BE2C (cell line): ENCODE measurements at regions not wholly inside any gene's neighbourhood (a gene's known extent, or its start where the extent isn't known, plus 50 kb on each side); places are given as distances from the start of the nearest gene placed in this dataset.

ENCODE experiments used
- DNase-seq: peaks from one replicate; pipeline ENCODE4 v3.0.0-alpha.2; 2020
- H3K27me3 ChIP-seq: fragments of 250-450 bp; sonication (Bioruptor Pico); 2 replicates; pipeline ENCODE4 v1.5.1; 2020; ENCODE audit warnings: mild to moderate bottlenecking
- H3K36me3 ChIP-seq: fragments of 250-450 bp; sonication (Bioruptor Pico); 2 replicates; pipeline ENCODE4 v1.5.1; 2020; ENCODE audit warnings: mild to moderate bottlenecking
- H3K4me1 ChIP-seq: fragments of 250-450 bp; sonication (Bioruptor Pico); 2 replicates; pipeline ENCODE4 v1.5.1; 2020
- H3K4me3 ChIP-seq: 2 replicates; pipeline ENCODE4 v1.5.1; 2011; ENCODE audit warnings: low read depth, low read length
- H3K9me3 ChIP-seq: fragments of 250-450 bp; sonication (Bioruptor Pico); 2 replicates; pipeline ENCODE4 v1.5.1; 2020
- TF ChIP-seq, protein P1 (sequence below): IDR thresholded peaks from 2 replicates; pipeline ENCODE4 v1.5.1; 2012; ENCODE audit warnings: mild to moderate bottlenecking, low read depth, low read length

DNA sequence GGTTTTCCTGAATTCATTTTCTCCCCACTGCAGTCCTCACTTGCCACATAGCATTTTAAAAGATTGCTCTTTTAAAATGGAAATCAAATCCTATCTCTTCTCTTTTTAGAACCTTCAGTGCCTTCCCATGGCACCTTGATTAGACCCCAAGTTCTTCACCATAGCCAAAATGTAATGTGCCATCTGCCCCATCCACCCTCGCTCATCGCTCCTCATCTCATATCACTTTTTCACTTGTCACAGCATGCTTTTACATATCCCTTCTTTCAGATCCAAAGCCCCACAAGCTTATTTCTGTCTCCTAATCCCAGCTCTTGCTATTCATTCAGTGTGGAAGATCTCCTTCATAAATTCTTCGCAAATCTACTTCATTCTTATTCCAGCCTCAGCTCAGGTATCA is 161.7 kb downstream of the CD47 start:
- no peaks in the 10 kb centered on the region for H3K36me3 ChIP-seq
- TF ChIP-seq, protein P1, sequence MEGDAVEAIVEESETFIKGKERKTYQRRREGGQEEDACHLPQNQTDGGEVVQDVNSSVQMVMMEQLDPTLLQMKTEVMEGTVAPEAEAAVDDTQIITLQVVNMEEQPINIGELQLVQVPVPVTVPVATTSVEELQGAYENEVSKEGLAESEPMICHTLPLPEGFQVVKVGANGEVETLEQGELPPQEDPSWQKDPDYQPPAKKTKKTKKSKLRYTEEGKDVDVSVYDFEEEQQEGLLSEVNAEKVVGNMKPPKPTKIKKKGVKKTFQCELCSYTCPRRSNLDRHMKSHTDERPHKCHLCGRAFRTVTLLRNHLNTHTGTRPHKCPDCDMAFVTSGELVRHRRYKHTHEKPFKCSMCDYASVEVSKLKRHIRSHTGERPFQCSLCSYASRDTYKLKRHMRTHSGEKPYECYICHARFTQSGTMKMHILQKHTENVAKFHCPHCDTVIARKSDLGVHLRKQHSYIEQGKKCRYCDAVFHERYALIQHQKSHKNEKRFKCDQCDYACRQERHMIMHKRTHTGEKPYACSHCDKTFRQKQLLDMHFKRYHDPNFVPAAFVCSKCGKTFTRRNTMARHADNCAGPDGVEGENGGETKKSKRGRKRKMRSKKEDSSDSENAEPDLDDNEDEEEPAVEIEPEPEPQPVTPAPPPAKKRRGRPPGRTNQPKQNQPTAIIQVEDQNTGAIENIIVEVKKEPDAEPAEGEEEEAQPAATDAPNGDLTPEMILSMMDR: no peak
- no peaks in the 10 kb centered on the region for H3K9me3 ChIP-seq
- no peak overlapping the region for H3K4me3 ChIP-seq
- no peak for DNase-seq
- no peaks in the 10 kb centered on the region for H3K4me1 ChIP-seq
- H3K27me3 ChIP-seq: no peaks in the 10 kb centered on the region

DNA sequence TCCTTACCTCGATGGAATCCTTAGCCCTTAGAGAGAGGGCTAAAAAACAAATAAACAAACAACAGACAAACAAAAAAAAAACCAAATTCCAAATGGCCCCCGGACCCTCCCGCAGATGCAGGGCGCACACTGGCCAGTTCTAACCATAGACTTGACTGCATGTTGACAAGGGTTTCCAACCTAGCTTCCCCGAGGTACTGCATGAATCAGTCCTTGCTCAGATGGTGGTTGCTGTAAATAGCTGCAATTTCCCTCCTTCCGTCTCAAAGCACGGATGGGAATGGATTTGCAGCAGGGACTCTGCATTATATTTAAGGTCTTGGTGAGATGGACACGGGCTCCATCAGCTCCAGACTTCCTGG is 162.8 kb downstream of the CD47 start:
- H3K36me3 ChIP-seq: no peaks in the 10 kb centered on the region
- DNase-seq: peak; percentile 11
- TF ChIP-seq, protein P1: no peak
- no peaks in the 10 kb centered on the region for H3K27me3 ChIP-seq
- peak overlapping the region; percentile 85 for H3K4me3 ChIP-seq
- H3K9me3 ChIP-seq: no peaks in the 10 kb centered on the region
- H3K4me1 ChIP-seq: no peaks in the 10 kb centered on the region

DNA sequence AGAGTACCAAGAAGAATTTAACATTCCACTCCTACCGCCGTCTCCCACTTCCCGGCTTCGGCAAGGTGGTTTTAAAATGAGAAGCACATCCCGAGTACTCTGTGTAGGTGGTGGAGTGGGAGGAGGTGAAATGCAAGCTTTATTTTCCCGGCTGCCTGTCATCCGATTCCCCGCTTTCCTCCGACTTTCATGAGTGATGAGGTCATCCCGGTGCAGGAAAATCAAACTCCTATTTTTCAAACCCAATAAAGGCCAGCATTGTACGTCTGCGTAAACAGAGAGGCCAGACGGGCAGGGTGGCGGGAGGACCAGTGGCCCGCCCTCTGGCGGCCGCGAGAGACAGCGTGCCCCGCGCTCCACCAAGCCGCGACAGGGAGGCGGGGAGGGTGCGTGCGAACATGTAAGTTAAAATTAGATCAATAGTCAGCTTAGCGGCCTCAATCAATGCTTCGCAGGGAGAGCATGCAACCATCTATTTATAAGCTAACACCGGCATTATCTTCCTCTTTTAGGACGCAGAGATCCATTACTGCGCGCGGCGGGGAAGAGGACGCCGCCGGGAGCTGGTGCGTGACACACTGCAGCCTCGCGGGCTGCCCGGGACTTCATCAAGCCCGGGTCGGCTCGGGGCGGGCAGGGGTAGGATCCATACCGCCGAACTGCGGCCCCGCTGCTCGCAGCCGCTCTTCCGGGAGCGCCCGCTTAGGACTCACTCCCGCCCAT is 163.3 kb downstream of the CD47 start:
- DNase-seq: peak; percentile 81
- TF ChIP-seq, protein P1: peak; percentile 94
- no peaks in the 10 kb centered on the region for H3K27me3 ChIP-seq
- peak overlapping the region; percentile 85 for H3K4me3 ChIP-seq
- H3K9me3 ChIP-seq: no peaks in the 10 kb centered on the region
- H3K4me1 ChIP-seq: no peaks in the 10 kb centered on the region
- H3K36me3 ChIP-seq: no peaks in the 10 kb centered on the region

DNA sequence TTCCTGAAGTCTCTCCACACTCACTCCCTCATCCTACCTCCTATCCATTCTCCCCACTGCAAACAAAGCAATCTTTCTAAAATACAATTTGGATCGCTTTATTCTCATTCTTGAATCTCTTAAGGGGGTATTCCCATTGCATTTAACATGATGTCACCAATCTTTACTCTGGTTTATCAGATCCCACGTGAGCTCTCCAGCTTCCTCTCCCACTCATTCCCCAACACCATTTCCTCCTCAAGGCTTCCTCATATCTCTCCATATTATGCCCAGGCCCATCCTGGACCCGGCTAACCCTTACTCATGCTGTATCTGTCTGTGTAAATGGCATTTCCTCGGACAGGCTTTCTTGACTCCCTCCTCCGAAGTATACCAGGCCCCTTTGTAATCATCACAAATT is 165.0 kb downstream of the CD47 start:
- no peak overlapping the region for H3K4me3 ChIP-seq
- TF ChIP-seq, protein P1: no peak

DNA sequence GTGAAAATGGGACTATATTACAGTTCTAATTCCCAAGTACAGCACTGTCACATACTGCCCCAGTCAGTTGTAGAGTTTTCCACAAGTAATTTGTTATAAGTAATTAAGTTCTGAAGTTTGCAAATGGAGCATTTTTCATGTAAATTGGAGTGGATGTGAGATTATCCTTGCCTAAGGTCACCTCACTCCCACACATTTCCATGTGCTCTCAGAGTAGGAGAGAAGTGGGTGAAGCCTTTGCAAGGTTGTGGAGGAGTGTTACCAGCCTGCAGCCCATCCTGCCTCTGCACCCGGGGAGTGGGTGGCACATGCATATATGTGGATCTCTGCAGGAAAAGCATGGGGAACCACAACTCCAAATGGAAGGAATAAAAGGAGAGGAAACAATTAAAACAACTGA is 169.8 kb downstream of the CD47 start:
- Histone ChIP-seq H3K4me1 (no peaks in the 10 kb centered on the region), H3K4me3 (no peak overlapping the region), H3K9me3 (no peaks in the 10 kb centered on the region), H3K36me3 (no peaks in the 10 kb centered on the region), H3K27me3 (no peaks in the 10 kb centered on the region)
- TF ChIP-seq, protein P1: no peak
- DNase-seq: no peak

More for the DNA sequence above, 165.0 kb downstream of the CD47 start:
- H3K9me3 ChIP-seq: no peaks in the 10 kb centered on the region
- H3K27me3 ChIP-seq: no peaks in the 10 kb centered on the region
- no peaks in the 10 kb centered on the region for H3K4me1 ChIP-seq
- H3K36me3 ChIP-seq: no peaks in the 10 kb centered on the region
- DNase-seq: no peak

DNA sequence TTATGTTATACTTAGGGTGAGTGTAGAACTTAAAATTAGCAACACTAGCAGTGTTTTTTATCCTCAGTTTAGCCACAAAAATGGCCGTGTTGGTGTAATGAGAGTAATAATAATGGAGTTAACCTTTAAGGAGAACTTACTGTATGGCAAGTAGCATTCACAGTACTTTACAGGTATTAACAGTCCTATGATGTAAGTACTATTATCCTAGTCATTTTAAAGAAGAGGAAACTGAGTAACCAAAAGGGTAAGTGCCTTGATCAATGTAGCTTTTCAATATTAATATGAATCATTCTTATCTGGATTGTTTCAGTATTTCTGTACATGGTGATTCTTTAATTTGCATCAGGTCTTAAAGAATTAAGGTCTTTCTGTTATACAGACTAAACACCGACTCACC is 170.3 kb downstream of the CD47 start:
- TF ChIP-seq, protein P1: no peak
- no peaks in the 10 kb centered on the region for H3K4me1 ChIP-seq
- no peak overlapping the region for H3K4me3 ChIP-seq
- H3K36me3 ChIP-seq: no peaks in the 10 kb centered on the region
- no peak for DNase-seq
- H3K9me3 ChIP-seq: no peaks in the 10 kb centered on the region
- no peaks in the 10 kb centered on the region for H3K27me3 ChIP-seq
